ENCODE measurements at regions not wholly inside any gene's neighbourhood (a gene's known extent, or its start where the extent isn't known, plus 50 kb on each side); places are given as distances from the start of the nearest gene placed in this dataset.
"Not testable (repeated sequence)": the region's sequence is repeated elsewhere in the genome, so short reads cannot be mapped to it uniquely, and the experiment has no call there.

DNA sequence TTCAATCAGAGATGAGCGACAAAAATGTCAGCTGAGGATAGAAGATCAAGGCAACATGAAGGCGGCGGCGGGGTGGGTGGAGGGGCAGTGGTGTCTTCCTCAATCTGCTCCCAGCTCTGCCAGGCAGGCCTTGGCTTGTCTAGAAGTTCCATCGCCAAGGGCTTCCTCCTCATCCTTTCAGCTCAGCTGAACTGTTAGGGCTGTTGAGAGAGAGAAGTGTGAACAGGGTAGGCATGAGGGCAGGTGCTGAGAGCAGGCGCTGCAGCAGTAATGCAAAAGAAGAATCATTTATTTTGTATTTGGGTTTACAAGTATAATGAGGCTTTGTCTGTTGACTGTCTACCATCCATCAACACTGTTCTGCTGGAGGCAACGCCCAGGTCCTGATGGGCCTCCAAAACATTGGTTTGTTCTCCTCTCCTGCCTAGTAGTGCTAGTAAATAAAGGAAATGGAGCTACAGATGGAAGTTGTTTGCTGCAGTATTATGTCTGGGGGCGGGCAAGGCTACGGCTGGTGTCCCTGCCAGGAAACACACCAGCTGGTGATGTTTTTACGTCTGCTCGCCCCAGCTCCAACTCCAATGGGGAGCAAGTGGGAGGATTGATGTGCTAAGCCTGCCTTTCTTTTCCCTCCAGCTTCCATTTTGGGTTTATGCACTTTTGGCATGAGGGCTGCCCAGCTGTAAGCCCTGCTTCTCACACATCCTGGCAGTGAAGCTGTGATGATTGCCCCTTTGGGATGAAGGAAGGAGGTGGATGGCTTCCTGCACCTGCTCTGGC, 139.4 kb upstream of the BOD1L1 start:
- ChIA-PET CTCF (no interaction called here), POLR2A (no interaction called here)
- Mint-ChIP-seq H3K9me3 (ENCODE audit: insufficient read depth) (no peaks in the 10 kb centered on the region), H3K4me3 (no peak overlapping the region), H3K36me3 (ENCODE audit: low read depth) (no peaks in the 10 kb centered on the region), H3K27ac (no peak overlapping the region), H3K27me3 (ENCODE audit: low read depth) (no peaks in the 10 kb centered on the region), H3K4me1 (ENCODE audit: low read depth) (no peaks in the 10 kb centered on the region)
- no peak for ATAC-seq
- no peak for DNase-seq

DNA sequence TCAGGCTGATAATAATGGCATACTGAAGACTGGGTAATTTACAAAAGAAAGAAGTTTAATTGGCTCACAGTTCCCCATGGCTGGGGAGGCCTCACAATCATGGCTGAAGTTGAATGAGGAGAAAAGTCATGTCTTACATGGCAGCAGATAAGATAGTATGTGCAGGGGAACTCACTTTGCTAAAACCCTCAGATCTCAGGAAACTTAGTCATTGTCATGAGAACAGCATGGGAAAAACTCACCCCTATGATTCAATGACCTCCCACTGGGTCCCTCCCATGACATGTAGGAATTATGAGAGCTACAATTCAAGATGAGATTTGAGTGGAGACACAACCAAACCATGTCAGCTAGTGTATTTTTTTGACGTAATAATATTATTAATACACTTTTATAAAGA, 149.8 kb upstream of the BOD1L1 start:
- CTCF ChIA-PET = no interaction called here
- no peaks in the 10 kb centered on the region for H3K4me1 Mint-ChIP-seq (ENCODE audit: low read depth)
- H3K9me3 Mint-ChIP-seq (ENCODE audit: insufficient read depth) = peaks cover 14% of the 10 kb centered on the region

DNA sequence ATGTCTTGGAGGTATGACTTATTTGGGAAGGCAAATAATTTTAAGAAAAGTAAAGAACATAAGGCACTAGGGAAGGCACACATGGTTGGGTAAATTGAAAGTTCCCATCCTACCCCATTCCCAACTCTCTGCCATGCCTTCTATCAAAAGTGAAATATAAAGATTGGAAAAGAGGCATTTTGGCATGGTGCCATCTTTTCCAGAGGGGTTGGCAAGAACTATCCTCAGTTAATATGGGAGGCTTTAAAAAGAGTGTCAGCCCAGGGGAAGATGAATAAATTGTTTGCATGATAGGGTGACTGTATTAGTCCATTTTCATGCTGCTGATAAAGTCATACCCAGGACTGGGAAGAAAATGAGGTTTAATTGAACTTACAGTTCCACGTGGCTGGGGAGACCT, 150.8 kb upstream of the BOD1L1 start:
- peaks cover 13% of the 10 kb centered on the region for H3K9me3 Mint-ChIP-seq (ENCODE audit: insufficient read depth)
- POLR2A ChIA-PET = no interaction called here
- ATAC-seq (no peak), DNase-seq (no peak)
- H3K27me3 Mint-ChIP-seq (ENCODE audit: low read depth) = no peaks in the 10 kb centered on the region
- H3K4me1 Mint-ChIP-seq (ENCODE audit: low read depth) = no peaks in the 10 kb centered on the region
- no peaks in the 10 kb centered on the region for H3K36me3 Mint-ChIP-seq (ENCODE audit: low read depth)
- H3K4me3 Mint-ChIP-seq = no peak overlapping the region
- H3K27ac Mint-ChIP-seq = no peak overlapping the region
- CTCF ChIA-PET = no interaction called here

More for the DNA sequence above, 149.8 kb upstream of the BOD1L1 start:
- H3K27me3 Mint-ChIP-seq (ENCODE audit: low read depth) = no peaks in the 10 kb centered on the region
- ATAC-seq (no peak), DNase-seq (no peak)
- no peaks in the 10 kb centered on the region for H3K36me3 Mint-ChIP-seq (ENCODE audit: low read depth)
- H3K27ac Mint-ChIP-seq = no peak overlapping the region
- POLR2A ChIA-PET = no interaction called here
- H3K4me3 Mint-ChIP-seq = no peak overlapping the region

DNA sequence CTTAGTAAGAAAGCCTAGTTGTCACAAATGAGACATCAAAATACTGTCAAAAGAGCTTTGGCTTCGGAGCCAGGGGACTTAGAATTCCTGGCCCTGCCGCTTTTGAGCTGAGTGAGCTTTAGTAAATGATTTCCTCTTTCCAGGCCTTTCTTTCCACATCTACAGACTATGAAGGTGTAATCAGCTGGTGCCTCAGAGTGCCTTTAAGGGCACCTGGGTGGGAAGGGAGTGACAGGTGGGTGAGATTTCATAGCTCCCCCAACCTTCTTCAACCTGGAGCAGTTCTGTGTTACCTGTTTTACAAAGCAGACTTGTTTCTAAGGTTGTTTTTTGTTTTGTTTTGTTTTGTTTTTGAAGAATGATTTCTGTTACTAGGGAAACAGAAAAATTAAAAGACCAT, 154.7 kb upstream of the BOD1L1 start:
- Mint-ChIP-seq H3K36me3 (ENCODE audit: low read depth) (no peaks in the 10 kb centered on the region), H3K9me3 (ENCODE audit: insufficient read depth) (peaks cover 9% of the 10 kb centered on the region), H3K4me1 (ENCODE audit: low read depth) (no peaks in the 10 kb centered on the region), H3K27me3 (ENCODE audit: low read depth) (no peaks in the 10 kb centered on the region), H3K27ac (no peak overlapping the region), H3K4me3 (no peak overlapping the region)
- no peak for DNase-seq
- no peak for ATAC-seq
- POLR2A ChIA-PET = no interaction called here
- CTCF ChIA-PET = no interaction called here

DNA sequence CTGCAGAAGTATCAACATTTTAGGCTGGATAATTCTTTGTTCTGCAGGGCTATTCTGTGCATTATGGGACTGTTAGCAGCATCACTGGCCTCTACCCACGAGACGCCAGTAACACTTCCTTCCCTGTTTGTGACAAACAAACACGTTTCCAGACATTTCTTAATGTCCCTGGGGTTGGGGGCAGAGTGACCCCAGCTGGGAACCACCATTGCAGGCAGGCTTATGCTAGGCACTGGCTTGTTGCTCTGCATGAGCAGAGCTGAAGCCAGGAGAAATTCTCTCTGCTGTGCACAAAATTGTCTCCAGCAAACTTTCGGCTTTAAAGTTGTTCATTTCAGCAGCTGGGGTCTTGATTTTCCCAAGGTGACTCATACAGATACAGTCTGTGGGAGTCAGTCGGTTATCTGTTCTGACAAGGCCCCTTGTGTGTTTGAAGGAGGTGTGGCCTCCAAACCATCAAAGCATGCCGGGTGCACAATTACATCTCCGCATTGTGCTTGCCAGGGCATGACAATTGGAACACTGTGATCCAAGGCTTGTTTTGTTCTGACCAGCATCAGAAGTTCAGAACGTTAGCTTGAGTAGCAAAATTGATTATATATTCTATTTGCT, 156.4 kb upstream of the BOD1L1 start:
- POLR2A ChIA-PET = no interaction called here
- DNase-seq = no peak
- CTCF ChIA-PET = no interaction called here
- H3K4me3 Mint-ChIP-seq = no peak overlapping the region
- H3K4me1 Mint-ChIP-seq (ENCODE audit: low read depth) = no peaks in the 10 kb centered on the region
- no peaks in the 10 kb centered on the region for H3K9me3 Mint-ChIP-seq (ENCODE audit: insufficient read depth)
- ATAC-seq = no peak
- no peaks in the 10 kb centered on the region for H3K36me3 Mint-ChIP-seq (ENCODE audit: low read depth)
- H3K27ac Mint-ChIP-seq = no peak overlapping the region
- no peaks in the 10 kb centered on the region for H3K27me3 Mint-ChIP-seq (ENCODE audit: low read depth)

DNA sequence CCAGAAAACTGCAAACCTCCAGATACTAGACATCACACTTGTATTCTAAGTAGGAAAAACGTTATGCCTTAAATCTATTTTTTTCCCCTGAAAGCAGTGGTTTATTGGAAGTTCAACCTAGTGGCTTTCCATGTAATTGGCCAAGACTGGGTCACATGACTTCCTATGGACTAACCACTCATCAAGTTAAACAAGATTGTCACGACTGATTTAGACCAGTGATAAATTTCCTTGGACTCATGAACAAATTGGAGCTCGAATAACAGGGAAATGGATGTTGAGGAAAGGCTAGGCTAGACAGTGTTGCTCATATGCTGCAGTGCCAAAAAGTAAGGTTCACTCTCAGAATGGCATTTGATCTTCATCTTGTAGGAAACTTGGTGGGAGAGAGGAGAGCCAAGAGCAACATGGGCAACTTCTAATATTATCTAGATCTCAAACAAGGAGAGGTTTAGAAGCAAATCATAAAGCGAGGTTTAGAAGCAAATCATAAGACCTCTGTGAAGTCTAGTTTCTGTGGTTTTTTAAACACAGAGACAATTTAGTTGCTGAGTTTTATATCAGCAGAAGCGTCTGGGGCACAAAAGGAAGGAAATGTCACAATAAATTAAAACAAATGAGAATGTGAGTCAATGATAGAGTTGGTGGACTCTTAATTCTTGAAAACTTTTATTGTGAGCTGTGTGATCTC, 165.6 kb upstream of the BOD1L1 start:
- no peaks in the 10 kb centered on the region for H3K36me3 Mint-ChIP-seq (ENCODE audit: low read depth)
- no peaks in the 10 kb centered on the region for H3K4me1 Mint-ChIP-seq (ENCODE audit: low read depth)
- CTCF ChIA-PET = no interaction called here
- no peaks in the 10 kb centered on the region for H3K27me3 Mint-ChIP-seq (ENCODE audit: low read depth)
- H3K4me3 Mint-ChIP-seq = no peak overlapping the region
- peaks cover 2% of the 10 kb centered on the region for H3K9me3 Mint-ChIP-seq (ENCODE audit: insufficient read depth)
- DNase-seq (no peak), ATAC-seq (no peak)
- H3K27ac Mint-ChIP-seq = no peak overlapping the region
- POLR2A ChIA-PET = no interaction called here

DNA sequence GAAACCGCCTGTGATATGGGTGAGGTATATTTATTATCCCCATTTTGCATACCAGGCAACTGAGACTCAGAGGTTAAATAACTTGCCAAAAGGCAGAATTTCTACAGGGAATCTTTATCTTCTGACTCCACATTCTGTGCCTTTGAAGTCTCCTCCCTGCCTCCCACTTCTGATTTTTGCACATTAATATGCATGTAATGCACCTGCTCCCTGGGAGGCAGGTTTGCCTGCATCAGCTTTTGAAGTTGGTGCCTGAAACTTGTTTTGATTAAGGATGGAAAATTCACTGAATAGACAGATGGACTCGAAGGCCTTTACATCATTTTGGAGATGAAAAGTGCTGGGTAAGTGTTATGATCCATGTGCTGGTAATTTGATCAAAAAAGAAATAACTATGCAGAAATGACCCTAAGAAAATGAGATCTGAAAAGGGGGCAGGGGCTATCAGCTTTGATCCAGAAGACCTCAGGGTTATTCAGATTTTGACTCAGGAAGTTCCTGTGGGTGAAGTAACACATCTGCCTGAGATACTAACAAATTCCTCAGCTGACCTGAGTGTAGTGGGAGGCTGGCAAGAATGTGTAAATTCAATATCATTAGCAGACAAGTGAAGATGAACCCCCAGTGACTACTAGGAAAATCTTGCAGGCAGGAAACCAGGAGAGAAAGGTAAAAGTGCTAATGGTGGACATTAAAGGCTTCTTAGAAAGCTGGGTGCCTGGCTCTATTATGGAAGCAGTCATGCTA, 167.5 kb upstream of the BOD1L1 start:
- no peak for ATAC-seq
- Mint-ChIP-seq H3K27ac (no peak overlapping the region), H3K27me3 (ENCODE audit: low read depth) (no peaks in the 10 kb centered on the region)

DNA sequence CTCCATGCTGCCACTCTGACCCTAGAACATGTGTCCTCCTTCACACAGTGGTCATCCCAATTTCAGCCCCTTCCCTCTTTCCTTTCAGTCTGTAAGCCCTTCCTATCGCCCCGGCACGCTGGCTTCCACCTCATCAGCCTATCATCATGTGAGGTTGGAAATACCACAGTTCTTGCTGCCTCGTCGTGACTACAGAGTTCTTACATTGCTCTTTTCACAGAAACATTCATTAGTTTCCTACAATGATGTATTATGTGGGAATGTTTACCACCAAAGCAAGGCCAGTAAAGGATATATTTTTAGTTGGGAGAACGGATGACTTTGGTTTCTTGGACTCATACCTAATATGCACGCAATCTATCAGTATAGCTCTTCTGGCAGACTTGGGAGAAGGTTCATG, 169.5 kb upstream of the BOD1L1 start:
- POLR2A ChIA-PET = no interaction called here
- peaks cover 6% of the 10 kb centered on the region for H3K9me3 Mint-ChIP-seq (ENCODE audit: insufficient read depth)
- DNase-seq = no peak
- H3K27me3 Mint-ChIP-seq (ENCODE audit: low read depth) = no peaks in the 10 kb centered on the region
- CTCF ChIA-PET = no interaction called here
- H3K36me3 Mint-ChIP-seq (ENCODE audit: low read depth) = no peaks in the 10 kb centered on the region
- no peaks in the 10 kb centered on the region for H3K4me1 Mint-ChIP-seq (ENCODE audit: low read depth)
- no peak for ATAC-seq
- no peak overlapping the region for H3K4me3 Mint-ChIP-seq
- no peak overlapping the region for H3K27ac Mint-ChIP-seq

More for the DNA sequence above, 167.5 kb upstream of the BOD1L1 start:
- ChIA-PET CTCF (no interaction called here), POLR2A (no interaction called here)
- Mint-ChIP-seq H3K4me1 (ENCODE audit: low read depth) (no peaks in the 10 kb centered on the region), H3K4me3 (no peak overlapping the region), H3K9me3 (ENCODE audit: insufficient read depth) (peaks cover 6% of the 10 kb centered on the region), H3K36me3 (ENCODE audit: low read depth) (no peaks in the 10 kb centered on the region)
- DNase-seq = no peak

DNA sequence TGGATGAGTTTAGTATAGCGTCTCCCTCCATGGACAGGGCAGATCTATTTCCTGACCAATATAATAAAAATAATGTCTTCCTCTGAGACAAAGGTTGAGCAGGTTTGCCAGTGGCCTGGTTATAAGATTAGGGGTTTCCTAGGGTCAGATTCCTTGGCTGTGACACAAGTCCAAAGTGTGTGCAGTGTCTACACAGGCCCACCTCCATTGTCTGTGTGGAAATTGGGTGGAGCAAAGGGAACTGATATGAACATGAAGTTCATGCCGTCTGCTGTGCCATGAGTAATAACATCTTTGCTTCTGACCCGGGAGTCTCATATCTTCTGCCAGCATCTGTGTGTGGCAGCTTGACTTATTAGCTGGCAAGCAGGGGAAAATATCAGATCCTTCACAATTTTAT, 187.7 kb upstream of the BOD1L1 start:
- ATAC-seq (no peak), DNase-seq (no peak)
- Mint-ChIP-seq H3K36me3 (ENCODE audit: low read depth) (no peaks in the 10 kb centered on the region), H3K27me3 (ENCODE audit: low read depth) (no peaks in the 10 kb centered on the region), H3K4me3 (no peak overlapping the region), H3K9me3 (ENCODE audit: insufficient read depth) (no peaks in the 10 kb centered on the region), H3K27ac (no peak overlapping the region), H3K4me1 (ENCODE audit: low read depth) (no peaks in the 10 kb centered on the region)
- ChIA-PET CTCF (no interaction called here), POLR2A (no interaction called here)

DNA sequence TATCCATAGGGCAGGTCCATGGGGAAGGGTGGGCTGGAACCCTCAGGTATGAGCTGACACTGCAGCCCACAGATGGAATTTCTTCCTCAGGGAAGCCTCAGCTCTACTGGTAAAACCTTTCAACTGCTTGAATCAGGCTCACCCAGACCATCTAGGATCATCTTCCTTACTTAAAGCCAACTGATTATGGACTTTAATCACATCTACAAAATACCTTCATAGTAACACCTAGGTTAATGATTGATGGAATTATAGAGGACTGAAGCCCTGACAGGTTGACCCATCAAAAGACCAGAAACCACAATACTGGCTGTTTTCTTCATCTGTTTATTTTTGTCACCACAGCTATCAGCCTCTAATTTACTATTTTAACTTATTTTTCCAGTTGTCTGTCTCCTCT, 188.9 kb upstream of the BOD1L1 start:
- H3K27ac Mint-ChIP-seq = no peak overlapping the region
- ChIA-PET POLR2A (no interaction called here), CTCF (no interaction called here)
- H3K4me3 Mint-ChIP-seq = no peak overlapping the region
- no peaks in the 10 kb centered on the region for H3K9me3 Mint-ChIP-seq (ENCODE audit: insufficient read depth)
- H3K27me3 Mint-ChIP-seq (ENCODE audit: low read depth) = no peaks in the 10 kb centered on the region
- no peak for DNase-seq
- ATAC-seq = no peak
- no peaks in the 10 kb centered on the region for H3K36me3 Mint-ChIP-seq (ENCODE audit: low read depth)
- no peaks in the 10 kb centered on the region for H3K4me1 Mint-ChIP-seq (ENCODE audit: low read depth)

DNA sequence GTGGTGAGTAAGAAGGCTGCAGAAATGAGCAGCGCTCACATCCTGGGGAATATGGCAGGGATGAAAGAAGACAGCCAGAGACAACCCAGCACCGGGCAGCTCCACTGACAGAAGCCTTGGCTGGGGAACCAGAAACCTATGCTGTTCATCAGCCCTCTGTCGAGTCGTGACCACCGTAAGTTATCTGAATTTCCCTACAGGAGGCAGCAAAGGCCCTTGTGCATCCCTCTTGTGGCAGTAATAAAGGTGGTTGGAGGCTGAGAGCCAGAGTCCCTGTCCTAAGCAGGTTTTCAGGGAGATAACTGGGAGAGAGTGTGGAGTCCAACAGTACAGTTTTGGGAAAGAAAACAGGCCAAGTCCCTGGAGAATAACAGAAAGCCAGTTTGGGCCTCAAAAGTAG, 194.0 kb upstream of the BOD1L1 start:
- no peaks in the 10 kb centered on the region for H3K36me3 Mint-ChIP-seq (ENCODE audit: low read depth)
- H3K4me3 Mint-ChIP-seq = no peak overlapping the region
- DNase-seq (no peak), ATAC-seq (no peak)
- no peaks in the 10 kb centered on the region for H3K27me3 Mint-ChIP-seq (ENCODE audit: low read depth)
- ChIA-PET CTCF (no interaction called here), POLR2A (no interaction called here)
- H3K9me3 Mint-ChIP-seq (ENCODE audit: insufficient read depth) = no peaks in the 10 kb centered on the region
- no peaks in the 10 kb centered on the region for H3K4me1 Mint-ChIP-seq (ENCODE audit: low read depth)
- no peak overlapping the region for H3K27ac Mint-ChIP-seq

DNA sequence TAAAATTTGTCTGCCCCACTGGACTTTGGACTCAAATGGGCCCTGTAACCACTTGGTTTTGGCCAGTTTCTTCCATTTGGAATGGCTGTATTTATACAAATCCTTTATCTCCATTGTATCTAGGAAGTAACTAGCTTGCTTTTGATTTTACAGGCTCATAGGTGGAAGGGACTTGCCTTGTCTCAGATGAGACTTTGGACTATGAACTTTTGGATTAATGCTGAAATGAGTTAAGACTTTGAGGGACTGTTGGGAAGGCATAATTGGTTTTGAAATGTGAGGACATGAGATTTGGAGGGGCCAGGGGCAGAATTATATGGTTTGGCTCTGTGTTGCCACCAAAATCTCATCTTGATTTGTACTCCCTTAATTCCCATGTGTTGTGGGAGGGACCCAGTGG, 198.3 kb upstream of the BOD1L1 start:
- POLR2A ChIA-PET; H3K9me3 Mint-ChIP-seq (ENCODE audit: insufficient read depth); H3K36me3 Mint-ChIP-seq (ENCODE audit: low read depth); DNase-seq; H3K4me1 Mint-ChIP-seq (ENCODE audit: low read depth); H3K4me3 Mint-ChIP-seq; H3K27me3 Mint-ChIP-seq (ENCODE audit: low read depth); ATAC-seq; H3K27ac Mint-ChIP-seq; CTCF ChIA-PET: not testable (repeated sequence)
